ENCODE measurements at regions not wholly inside any gene's neighbourhood (a gene's known extent, or its start where the extent isn't known, plus 50 kb on each side); places are given as distances from the start of the nearest gene placed in this dataset.

GRCh38 chr12:115102450-115102849 lies 418.5 kb upstream of the TBX3 start:
- in situ Hi-C loops (cut with HindIII; ENCODE audit: low sequenced_read_pairs) = no loop called here
- TF ChIP-seq CTCF (IDR thresholded peaks at IDR 0.05; ENCODE audit: low read depth, low read length) = no peak
- no peak overlapping the region for H3K4me3 ChIP-seq (ENCODE audit: low read depth, low read length)
- no peak for DNase-seq (ENCODE audit: low read depth, low spot score)

GRCh38 chr12:115101520-115101919 lies 417.5 kb upstream of the TBX3 start:
- no peak for TF ChIP-seq CTCF (IDR thresholded peaks at IDR 0.05; ENCODE audit: low read depth, low read length)
- DNase-seq (ENCODE audit: low read depth, low spot score) = no peak
- in situ Hi-C loops (cut with HindIII; ENCODE audit: low sequenced_read_pairs) = no loop called here
- H3K4me3 ChIP-seq (ENCODE audit: low read depth, low read length) = no peak overlapping the region

GRCh38 chr12:115097416-115097815 lies 413.4 kb upstream of the TBX3 start:
- in situ Hi-C loops (cut with HindIII; ENCODE audit: low sequenced_read_pairs) = no loop called here
- H3K4me3 ChIP-seq (ENCODE audit: low read depth, low read length) = no peak overlapping the region
- TF ChIP-seq CTCF (IDR thresholded peaks at IDR 0.05; ENCODE audit: low read depth, low read length) = no peak
- no peak for DNase-seq (ENCODE audit: low read depth, low spot score)

GRCh38 chr12:115096588-115097397 lies 412.8 kb upstream of the TBX3 start:
- in situ Hi-C loops (cut with HindIII; ENCODE audit: low sequenced_read_pairs) = no loop called here
- no peak overlapping the region for H3K4me3 ChIP-seq (ENCODE audit: low read depth, low read length)
- TF ChIP-seq CTCF (IDR thresholded peaks at IDR 0.05; ENCODE audit: low read depth, low read length) = no peak
- DNase-seq (ENCODE audit: low read depth, low spot score) = peak; percentile 3

GRCh38 chr12:115095073-115095748 lies 411.2 kb upstream of the TBX3 start:
- TF ChIP-seq CTCF (IDR thresholded peaks at IDR 0.05; ENCODE audit: low read depth, low read length) = no peak
- no peak for DNase-seq (ENCODE audit: low read depth, low spot score)
- H3K4me3 ChIP-seq (ENCODE audit: low read depth, low read length) = no peak overlapping the region
- in situ Hi-C loops (cut with HindIII; ENCODE audit: low sequenced_read_pairs) = no loop called here

GRCh38 chr12:115094163-115094816 lies 410.3 kb upstream of the TBX3 start:
- no peak for TF ChIP-seq CTCF (IDR thresholded peaks at IDR 0.05; ENCODE audit: low read depth, low read length)
- no peak overlapping the region for H3K4me3 ChIP-seq (ENCODE audit: low read depth, low read length)
- DNase-seq (ENCODE audit: low read depth, low spot score) = no peak
- in situ Hi-C loops (cut with HindIII; ENCODE audit: low sequenced_read_pairs) = no loop called here

All from astrocyte of the spinal cord (primary cell).